HCEC 1CT (cell line): ENCODE measurements at regions not wholly inside any gene's neighbourhood (a gene's known extent, or its start where the extent isn't known, plus 50 kb on each side); places are given as distances from the start of the nearest gene placed in this dataset.
"Not testable (repeated sequence)": the region's sequence is repeated elsewhere in the genome, so short reads cannot be mapped to it uniquely, and the experiment has no call there.

Experiments used
- DNase-seq: peaks from one replicate; pipeline ENCODE4 v3.0.0-alpha.2; 2017

DNA sequence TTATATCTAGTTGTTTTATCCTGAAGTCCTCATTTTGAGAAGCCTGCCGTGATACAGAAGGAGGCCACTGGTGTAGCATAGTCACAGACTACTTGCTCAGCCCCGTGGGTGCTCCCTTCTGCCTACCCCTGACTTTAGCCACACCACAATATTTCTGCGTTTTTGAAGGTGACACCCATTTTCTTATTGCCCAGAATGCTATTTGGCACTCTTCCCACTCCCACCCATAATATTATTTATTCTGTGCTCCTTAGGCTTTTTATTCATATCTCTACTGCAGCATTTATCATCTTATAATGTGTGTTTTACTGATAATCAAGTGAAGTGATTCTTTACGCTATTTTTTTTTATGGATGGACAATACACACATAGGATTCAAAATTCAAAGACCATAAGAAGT, 107.3 kb downstream of the OR2B2 start:
- DNase-seq = no peak

DNA sequence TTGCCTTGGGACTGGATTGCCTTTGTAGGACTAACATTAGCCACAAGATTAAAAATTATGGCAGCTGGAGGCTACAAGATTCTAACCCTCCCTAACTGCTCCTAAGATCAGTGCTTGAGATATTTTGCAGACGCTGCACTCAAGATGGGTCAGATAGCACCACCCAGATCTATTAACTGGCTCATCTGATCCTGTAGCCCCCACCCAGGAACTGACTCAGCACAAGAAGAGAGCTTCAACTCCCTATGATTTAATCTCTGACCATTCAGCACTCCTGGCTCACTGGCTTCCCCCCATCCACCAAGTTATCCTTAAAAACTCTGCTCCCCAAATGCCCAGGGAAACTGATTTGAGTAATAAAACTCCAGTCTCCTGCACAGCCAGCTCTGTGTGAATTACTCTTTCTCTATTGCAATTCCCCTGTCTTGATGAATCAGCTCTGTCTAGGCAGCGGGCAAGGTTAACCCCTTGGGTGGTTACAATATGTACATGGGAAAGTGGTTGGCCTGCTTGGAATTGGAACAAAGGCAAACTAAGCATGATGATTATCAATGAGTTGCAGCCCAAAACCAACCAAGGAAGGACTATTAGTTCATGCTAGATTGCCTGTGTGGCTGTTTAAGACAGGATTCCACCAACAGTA, 111.3 kb downstream of the OR2B2 start:
- DNase-seq = no peak

DNA sequence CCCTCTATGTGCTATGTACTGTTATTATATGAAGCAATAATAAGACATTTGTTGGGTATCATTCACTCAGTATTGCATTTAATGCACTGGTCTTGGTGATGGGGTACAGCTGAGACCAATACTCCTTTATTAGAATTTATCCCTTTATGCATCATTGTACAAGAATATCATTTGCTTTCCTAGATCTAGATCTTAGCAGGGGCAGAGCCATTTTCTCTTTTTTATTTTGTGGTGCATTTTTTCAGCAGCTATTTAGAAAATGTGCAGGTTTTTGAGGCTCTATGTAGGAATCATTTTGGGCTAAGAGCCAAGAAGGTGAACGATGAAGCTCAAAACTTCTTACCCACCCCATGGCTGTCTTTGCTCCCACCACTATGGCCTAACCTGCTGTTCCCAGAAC, 114.2 kb downstream of the OR2B2 start:
- DNase-seq = no peak

DNA sequence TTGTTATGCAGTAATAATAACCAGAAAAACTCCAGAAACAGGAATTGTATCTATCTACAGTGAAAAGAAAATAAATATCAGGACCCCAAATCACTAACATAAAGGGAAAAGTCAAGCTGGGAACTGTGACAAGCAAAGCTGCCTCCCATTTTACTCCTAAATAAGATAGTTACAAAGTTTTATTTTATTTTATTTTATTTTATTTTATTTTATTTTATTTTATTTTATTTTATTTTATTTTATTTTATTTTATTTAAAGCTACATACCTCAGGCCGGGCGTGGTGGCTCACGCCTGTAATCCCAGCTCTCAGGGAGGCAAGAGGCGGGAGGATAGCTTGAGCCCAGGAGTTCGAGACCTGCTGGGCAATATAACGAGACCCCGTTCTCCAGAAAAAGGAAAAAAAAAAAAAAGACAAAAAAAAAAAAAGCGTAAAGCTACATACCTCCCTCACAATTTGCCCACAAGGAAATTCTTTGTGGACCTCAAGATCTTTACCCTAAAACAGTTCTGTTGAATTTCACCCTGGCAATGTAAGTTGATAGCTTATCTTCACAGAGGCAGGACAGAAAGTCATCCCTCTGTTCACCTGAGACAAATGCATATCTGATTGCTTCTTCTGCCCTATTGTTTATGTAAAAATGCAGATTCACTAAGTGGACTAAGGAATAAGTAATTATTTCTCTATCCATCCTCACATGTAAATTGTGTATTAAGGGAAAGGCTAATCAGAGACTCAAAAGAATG, 115.3 kb downstream of the OR2B2 start:
- DNase-seq = not testable (repeated sequence)

DNA sequence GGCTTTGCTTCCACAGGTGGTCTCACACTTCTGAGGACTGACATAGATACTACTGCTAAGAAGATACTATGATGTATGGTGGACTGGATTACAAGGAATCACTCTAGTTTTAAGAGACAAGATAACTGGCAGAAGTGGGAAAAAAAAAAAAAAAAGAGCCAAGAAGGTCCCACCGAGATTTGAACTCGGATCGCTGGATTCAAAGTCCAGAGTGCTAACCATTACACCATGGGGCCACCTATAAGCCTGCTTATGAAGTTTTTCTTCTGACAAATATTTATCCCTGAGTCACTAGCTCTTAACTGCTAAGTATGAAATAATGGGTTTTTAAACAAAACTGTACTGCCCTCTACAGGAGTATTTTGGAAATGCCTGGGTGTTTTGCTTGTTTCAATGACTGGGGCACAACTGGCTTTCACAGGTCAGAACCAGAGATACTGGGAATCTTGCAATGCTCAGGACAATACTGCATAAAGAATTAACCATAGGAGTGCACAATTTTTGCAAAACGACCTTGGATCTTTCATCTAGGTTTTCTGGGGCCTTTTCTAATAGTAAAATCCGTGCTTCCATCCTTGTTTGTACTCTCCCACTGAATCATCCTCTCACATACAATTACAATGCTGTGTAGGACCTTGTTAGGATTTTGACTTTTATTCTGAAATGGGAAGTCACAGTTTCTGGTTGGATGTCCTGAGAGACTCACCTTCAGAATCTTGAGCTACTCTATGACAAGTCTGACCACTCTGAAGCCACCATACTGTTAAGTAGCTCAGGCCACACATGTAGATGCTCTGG, 116.3 kb downstream of the OR2B2 start:
- DNase-seq = peak; percentile 76

DNA sequence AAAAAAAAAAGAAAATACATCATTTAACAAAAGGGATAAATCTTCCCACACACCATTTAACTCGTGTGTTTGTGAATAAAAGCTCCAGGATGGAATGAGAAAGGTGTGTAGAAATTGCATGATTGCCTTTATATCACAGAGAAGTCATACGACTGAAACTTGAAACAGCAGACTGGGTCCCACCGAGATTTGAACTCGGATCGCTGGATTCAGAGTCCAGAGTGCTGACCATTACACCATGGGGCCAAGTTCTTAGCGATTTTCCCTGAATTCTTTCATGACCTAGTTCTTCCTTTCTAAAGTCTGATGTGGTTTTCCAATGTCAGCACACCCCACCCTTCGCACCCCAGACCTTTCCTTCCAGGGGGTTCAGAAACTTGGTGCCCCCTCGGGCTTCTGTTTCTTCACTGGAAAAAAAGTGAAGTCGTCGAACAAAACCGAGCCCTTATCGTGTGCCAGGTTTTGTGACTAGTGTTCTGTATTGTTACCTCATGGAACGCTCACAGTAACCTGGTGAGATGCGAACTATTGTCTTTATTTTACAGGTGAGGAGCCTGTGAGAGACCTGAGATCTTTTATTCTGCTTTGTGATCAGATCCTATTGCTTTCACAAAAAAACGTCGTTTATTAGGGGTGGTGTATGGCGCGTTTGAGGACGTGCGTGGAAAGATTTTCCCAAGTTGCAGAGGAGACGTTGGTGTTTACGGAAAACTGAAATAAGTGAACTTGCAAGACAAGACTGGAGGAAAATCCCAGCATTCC, 120.8 kb downstream of the OR2B2 start:
- DNase-seq = peak; percentile 82

DNA sequence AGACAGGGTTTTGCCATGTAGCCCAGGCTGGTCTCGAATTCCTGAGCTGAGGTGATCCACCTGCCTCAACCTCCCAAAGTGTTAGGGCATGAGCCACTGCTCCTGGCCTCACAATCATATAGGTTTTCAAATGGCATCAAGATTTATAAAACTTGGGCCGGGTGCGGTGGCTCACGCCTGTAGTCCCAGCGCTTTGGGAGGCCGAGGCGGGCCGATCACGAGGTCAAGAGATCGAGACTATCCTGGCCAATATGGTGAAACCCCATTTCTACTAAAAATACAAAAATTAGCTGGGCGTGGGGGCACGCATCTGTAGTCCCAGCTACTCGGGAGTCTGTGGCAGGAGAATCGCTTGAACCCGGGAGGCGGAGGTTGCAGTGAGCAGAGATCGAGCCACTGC, 123.8 kb downstream of the OR2B2 start:
- not testable (repeated sequence) for DNase-seq

DNA sequence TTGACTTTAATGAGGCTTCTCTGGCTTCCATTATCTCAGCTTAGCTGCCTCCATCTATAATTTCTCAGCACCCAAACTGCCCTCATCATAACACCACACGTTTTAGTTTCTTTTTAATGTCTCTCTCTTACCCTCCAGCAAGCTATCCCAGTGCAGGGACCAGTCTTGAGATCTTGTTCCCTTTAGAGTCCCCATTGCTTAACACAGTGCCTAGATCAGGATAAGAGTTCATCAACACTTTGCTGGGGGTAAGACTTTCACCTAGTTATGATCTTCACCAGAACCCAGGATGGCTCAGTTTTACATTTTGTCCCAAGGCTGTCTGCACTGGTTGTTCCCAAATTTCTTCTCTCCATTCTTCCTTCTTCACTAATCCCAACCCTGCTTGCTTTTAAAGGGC, 126.1 kb downstream of the OR2B2 start:
- no peak for DNase-seq

DNA sequence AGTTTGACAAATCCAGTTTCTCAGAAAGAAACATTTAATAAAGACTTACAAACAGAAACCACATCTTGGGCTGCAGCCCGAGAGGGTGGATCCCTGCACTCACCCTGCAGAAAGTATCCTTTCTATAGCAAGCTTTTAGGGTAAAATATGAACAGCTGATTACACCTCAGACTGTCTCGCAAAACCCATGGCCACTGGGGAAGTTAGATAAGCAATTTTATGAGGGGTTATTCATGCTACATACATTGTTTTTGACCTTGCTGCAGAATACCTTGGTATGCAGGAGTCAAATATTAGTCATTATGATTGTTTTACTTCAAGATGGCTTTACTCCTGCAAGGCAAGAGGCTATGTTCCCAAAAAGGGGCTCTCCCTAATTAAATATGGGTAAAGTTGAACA, 126.9 kb downstream of the OR2B2 start:
- DNase-seq = no peak

DNA sequence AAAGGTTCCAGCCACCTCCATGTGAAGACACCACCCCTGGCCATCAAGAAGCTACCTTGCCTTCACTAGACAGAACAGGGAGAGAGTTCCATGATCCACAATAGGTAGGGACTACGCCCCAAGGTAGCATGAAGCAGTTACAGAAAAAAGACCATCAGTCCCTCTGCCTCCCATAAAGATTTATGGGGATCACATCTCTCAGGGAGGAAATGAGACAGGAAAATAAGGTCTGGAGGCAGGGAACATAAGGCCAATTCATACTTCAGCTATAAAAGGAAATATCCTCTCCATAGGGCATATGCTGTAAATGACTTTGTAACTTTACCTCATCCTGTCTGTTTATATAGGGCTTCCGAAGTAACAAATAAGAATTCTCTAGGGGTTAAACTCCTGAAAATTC, 129.4 kb downstream of the OR2B2 start:
- DNase-seq = no peak

DNA sequence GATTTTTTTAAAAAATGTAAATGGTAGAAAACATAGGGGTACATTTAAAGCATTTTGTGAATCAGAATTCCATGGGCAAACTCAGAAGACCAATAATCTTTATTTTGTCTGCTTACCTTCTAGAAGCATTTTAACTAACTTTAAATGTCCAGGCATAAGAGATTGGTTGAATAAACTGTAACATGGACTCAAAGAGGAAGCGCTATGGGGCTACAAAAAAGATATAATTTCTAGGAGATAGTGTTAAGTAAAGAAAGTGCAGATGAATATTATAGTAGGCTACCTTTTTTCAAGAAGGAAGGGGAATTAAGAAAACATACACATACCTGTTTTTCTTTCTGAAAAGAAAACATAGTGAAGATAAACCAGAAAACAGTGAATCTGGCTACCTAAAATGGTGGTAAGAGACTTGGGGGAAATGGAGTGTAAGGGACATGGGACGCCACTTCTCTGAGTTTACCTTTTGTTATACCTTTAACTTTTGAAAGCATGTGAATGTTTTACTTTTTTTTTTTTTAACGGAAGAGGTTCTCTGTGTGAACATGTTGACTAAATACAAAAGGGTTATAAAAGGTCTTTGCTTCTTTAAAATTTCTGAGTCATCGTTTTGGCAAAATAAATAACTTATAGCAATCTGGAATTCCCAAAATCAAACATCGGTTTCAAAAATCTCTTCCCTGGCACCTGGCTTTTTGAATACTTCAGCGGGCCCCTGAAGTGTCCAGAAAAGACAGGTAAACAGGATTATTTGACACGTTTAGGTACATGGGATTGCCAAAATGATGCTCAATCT, 133.4 kb downstream of the OR2B2 start:
- DNase-seq = no peak

DNA sequence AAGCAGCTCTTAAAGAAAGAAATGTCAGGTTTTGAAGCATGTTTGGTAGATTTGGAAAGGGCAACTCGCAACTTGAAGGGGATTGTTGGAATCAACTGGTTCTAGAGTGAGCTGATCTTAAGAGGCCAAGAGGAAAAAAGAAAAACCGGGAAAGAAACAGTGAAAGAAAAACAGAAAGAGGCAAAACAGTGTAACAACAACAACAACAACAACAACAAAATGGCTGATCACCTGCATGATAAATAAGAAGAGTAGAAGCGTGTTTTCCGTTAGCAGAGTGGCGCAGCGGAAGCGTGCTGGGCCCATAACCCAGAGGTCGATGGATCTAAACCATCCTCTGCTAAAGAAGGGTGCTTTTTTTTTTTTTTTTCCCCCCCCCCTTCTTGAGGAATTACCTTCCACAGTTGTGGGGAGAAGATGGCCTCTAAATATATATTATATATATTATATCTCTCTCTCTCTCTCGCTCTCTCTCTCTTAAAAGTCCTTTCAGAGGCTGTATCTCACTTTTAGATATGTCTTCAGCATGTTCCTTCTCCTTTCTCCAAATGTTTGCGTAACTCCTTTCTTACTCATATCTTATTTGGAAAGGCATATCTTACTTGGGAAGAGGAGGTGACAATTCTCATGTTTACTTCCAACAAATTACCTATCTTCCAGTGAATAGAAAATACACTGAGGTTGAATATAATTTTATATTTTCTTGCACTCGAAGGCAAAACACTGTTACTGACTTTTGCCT, 134.4 kb downstream of the OR2B2 start:
- DNase-seq = no peak

DNA sequence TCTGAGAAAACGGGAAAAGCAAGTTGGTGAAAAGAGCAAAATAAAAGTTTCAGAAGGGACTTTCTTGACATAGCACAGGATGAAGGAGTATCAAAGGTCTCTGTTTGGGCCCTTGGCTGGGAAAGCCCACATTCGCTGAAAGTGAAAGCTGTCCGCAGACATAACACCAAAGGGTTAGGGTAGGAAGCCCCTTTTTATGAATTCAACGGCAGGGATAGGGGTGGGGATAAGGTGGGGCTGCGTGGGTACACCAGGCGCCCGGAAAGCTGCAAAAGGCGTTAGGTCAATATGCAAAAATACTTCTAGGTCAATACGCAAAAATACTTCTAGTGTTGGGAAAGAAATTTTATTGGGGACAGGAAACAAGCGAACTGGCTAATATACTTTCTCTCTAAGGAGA, 135.1 kb downstream of the OR2B2 start:
- DNase-seq = no peak

DNA sequence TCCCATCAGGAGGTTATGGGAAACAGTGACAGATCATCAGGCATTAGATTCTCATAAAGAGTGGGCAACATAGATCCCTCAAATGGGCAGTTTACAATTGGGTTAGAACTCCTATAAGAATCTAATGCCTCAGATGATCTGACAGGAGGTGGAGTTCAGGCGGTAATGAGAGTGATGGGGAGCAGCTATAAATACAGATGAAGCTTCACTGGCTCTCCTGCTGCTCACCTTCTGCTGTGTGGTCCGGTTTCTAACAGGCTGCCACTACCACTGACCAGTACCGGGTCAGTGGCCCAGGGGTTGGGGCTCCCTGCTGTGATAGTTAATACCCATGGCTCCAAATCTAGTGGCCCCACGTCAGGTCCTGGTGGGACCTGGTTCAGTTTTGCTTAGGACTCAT, 135.7 kb downstream of the OR2B2 start:
- no peak for DNase-seq

DNA sequence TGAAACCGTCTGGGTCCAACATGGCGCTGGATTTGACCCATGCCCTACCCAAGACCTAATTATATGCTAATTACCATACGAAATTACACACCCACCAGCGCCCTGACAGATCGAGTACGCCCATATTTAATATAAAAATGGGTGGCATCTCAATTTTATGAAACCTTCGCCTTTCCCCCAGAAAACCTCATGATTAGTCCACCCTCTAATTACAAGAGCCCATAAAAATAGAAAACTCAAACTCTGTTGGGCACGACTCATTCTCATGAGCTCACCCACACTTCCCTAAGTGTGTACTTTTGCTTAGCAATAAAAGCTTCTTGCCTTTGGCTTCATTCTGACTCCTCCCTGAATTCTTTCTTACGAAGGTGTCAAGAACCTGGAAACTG, 136.4 kb downstream of the OR2B2 start:
- DNase-seq = no peak

DNA sequence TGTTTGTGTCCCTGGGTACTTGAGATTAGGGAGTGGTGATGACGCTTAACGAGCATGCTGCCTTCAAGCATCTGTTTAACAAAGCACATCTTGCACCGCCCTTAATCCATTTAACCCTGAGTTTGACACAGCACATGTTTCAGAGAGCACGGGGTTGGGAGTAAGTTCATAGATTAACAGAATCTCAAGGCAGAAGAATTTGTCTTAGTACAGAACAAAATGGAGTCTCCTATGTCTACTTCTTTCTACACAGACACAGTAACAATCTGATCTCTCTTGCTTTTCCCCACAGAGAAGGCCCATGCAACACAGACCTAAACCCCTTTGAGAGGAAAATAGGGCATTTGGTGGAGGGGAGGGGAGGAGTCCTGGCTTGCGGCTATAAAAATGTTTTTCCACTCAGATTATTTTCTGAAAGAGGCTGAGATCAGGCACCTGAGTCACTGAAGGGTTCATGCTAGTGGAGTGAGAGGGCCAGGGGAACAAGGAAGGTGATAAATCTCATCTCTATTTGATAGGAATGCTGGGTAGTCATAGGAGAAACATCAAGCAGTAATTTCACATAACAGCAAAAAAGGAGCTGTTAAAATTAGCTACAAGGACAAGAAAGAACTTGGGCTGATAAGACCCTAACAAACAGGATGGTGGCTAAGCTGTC, 136.9 kb downstream of the OR2B2 start:
- DNase-seq = not testable (repeated sequence)

DNA sequence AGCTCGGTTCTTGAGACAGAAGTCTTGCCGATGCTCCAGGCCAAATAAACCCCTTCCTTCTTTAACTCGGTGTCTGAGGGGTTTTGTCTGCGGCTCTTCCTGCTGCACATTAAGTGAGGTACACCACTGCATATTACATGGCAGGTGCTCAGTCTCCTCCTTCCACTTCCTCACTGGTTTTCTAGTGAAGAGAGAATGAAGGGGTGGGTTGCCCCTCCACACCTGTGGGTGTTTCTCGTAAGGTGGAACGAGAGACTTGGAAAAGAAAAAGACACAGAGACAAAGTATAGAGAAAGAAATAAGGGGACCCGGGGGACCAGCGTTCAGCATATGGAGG, 138.0 kb downstream of the OR2B2 start:
- not testable (repeated sequence) for DNase-seq

DNA sequence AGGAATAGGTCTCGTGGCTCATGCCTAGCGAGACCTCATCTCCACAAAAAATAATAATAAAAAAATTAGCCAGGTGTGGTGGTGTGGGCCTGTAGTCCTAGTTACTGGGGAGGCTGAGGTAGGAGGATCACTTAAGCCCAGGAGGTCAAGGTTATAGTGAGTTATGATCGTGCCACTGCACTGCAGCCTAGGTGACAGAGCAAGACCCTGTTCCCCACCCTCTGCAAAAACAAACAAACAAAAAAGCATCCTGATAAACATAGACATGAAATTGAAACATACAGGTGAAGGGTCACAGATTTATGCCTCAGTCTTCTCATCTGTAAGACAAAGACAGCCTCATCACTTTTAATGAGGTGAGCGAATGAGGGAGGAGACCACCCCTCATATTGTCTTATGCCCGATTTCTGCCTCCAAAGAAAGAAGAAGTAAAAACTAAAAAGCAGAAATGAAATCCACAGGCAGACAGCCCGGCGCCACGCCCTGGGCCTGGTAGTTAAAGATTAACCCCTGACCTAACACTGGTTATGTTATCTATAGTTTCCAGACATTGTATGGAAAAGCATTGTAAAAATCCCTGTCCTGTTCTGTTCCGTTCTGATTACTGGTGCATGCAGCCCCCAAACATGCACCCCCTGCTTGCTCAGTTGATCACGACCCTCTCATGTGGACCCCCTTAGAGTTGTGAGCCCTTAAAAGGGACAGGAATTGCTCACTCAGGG, 138.5 kb downstream of the OR2B2 start:
- not testable (repeated sequence) for DNase-seq

DNA sequence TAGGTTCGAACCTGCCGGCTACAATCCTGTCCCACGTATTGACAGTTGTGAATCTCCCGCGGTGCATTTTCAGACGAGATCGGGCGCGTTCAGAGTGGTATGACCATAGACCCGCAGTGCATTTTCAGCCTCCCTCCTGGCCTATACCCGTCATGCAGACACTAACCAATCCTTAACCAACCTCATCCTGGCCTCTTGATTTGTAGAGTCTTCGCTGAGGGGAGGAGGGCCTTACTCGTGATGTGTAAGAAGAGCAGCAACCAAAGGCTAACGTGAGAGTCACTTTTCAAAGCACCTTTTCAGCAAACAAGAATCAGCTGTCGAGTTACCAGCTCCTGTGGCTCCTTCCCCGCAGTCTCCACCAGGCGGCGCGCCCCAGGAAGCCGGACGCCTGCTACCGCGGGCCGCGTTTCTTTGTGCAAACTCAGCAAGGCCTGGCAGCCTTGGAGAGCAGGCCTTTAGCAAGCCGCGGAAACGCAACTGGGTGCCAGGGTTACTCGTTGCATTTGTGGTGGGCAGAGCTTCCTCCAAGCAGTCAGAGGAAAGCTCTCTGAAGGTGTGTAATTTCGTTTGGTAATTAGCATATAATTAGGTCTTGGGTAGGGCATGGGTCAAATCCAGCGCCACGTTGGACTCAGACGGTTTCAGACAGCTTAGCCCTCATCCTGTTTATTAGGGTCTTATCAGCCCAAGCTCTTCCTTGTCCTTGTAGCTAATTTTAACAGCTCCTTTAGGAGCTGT, 139.8 kb downstream of the OR2B2 start:
- DNase-seq = peak; percentile 78

DNA sequence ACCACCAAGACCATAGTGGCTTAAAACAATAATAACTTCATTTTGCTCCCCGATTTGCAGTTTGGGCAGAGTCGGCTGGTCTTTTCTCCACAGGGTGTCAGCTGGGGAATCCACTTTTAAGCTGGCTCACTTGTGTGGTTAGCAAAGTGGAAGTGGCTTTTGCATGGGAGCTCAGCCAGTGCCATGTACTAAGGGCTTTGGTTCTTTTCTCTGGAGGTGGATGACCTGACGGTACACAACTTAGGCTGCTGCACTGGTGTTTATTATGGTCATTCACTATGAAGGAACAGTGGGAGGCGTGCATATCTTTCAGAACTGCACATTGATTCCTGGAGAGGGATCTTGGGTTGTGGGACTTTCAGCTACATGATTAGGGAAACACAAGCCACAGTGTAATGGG, 141.0 kb downstream of the OR2B2 start:
- no peak for DNase-seq
